ENCODE measurements at regions not wholly inside any gene's neighbourhood (a gene's known extent, or its start where the extent isn't known, plus 50 kb on each side); places are given as distances from the start of the nearest gene placed in this dataset.

DNA sequence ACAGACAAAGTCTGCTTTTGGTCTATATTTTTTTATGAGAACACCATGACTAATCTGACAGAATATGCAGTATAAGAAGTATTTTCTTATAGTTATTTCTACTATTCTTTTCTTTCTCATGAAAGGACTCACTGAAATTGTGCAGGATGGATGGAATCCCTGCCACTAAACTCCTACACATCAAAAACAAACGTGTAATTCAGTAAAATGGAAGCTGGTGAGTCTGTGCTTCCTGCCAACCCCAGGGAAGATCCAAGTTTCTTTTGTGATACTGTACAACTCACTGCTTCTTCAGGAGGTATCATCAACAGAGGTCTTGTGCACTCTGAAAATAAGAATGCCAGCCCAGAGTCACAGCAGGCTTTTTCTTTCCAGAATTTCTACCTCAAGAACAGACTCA is 241.2 kb downstream of the MRPL39 start:
- WGBS, 2 donors: 63 to 64% methylated on average over 1 of the region's 1 CpG
- DNase-seq: no peak
- Histone ChIP-seq H3K4me3 (no peak overlapping the region), H3K27me3 (no peaks in the 10 kb centered on the region), H3K27ac (no peak overlapping the region), H3K36me3 (no peaks in the 10 kb centered on the region), H3K4me1 (no peaks in the 10 kb centered on the region), H3K9me3 (no peaks in the 10 kb centered on the region)
- no peak for ATAC-seq (ENCODE audit: low FRiP score in 2 of 2)
- TF ChIP-seq POLR2AphosphoS5 (IDR thresholded peaks at IDR 0.05): no peak
- TF ChIP-seq, protein P1, sequence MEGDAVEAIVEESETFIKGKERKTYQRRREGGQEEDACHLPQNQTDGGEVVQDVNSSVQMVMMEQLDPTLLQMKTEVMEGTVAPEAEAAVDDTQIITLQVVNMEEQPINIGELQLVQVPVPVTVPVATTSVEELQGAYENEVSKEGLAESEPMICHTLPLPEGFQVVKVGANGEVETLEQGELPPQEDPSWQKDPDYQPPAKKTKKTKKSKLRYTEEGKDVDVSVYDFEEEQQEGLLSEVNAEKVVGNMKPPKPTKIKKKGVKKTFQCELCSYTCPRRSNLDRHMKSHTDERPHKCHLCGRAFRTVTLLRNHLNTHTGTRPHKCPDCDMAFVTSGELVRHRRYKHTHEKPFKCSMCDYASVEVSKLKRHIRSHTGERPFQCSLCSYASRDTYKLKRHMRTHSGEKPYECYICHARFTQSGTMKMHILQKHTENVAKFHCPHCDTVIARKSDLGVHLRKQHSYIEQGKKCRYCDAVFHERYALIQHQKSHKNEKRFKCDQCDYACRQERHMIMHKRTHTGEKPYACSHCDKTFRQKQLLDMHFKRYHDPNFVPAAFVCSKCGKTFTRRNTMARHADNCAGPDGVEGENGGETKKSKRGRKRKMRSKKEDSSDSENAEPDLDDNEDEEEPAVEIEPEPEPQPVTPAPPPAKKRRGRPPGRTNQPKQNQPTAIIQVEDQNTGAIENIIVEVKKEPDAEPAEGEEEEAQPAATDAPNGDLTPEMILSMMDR (IDR thresholded peaks at IDR 0.05): no peak
- no peak for TF ChIP-seq EP300 (IDR thresholded peaks at IDR 0.05)
- no peak for TF ChIP-seq POLR2A (IDR thresholded peaks at IDR 0.05)

DNA sequence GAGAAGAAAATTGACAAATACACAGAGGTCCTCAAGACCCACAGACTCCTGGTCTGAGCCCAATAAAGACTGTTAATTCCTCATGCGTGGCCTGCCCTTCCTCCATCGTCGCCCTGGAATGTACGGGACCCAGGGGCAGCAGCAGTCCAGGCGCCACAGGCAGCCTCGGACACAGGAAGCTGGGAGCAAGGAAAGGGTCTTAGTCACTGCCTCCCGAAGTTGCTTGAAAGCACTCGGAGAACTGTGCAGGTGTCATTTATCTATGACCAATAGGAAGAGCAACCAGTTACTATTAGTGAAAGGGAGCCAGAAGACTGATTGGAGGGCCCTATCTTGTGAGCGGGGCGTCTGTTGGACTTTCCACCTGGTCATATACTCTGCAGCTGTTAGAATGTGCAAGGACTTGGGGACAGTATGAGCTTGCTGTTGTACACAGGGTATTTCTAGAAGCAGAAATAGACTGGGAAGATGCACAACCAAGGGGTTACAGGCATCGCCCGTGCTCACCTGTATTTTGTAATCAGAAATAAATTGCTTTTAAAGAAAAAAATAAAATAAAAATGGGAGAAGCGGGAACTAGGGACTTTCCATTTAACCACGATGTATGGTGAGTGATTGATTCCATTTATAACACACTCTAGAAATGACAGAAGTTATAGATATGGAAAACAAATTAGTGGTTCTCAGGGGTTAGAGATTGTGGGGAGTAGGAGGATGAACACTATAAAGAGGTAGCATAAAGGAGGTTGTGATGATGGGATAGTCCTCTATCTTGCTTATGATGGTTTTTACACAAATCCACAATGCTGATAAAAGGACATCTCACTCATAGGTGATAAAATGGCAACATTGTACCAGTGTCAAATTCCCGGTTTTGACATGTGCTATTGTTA is 244.7 kb downstream of the MRPL39 start:
- WGBS, 2 donors: 84 to 86% methylated on average over 15 of the region's 15 CpGs
- no peak for TF ChIP-seq POLR2A (IDR thresholded peaks at IDR 0.05)
- TF ChIP-seq EP300 (IDR thresholded peaks at IDR 0.05): no peak
- TF ChIP-seq, protein P1 (IDR thresholded peaks at IDR 0.05): no peak
- TF ChIP-seq POLR2AphosphoS5 (IDR thresholded peaks at IDR 0.05): no peak
- Histone ChIP-seq H3K27ac (no peak overlapping the region), H3K27me3 (no peaks in the 10 kb centered on the region), H3K4me1 (no peaks in the 10 kb centered on the region), H3K9me3 (no peaks in the 10 kb centered on the region), H3K4me3 (no peak overlapping the region), H3K36me3 (no peaks in the 10 kb centered on the region)
- ATAC-seq (ENCODE audit: low FRiP score in 2 of 2) (no peak), DNase-seq (peak in 1 of 2 donors; percentile 20)

DNA sequence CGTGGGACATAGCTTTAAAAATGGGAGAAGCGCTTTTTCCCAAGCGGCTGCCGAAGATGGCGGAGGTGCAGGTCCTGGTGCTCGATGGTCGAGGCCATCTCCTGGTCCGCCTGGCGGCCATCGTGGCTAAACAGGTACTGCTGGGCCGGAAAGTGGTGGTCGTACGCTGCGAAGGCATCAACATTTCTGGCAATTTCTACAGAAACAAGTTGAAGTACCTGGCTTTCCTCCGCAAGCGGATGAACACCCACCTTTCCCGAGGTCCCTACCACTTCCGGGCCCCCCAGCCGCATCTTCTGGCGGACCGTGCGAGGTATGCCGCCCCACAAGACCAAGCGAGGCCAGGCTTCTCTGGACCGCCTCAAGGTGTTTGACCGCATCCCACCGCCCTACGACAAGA is 245.5 kb downstream of the MRPL39 start:
- H3K27ac ChIP-seq: no peak overlapping the region
- WGBS, 2 donors: 90 to 94% methylated on average over 27 of the region's 28 CpGs
- no peaks in the 10 kb centered on the region for H3K36me3 ChIP-seq
- TF ChIP-seq EP300 (IDR thresholded peaks at IDR 0.05): no peak
- TF ChIP-seq, protein P1 (IDR thresholded peaks at IDR 0.05): no peak
- no peak for TF ChIP-seq POLR2AphosphoS5 (IDR thresholded peaks at IDR 0.05)
- no peak for TF ChIP-seq POLR2A (IDR thresholded peaks at IDR 0.05)
- DNase-seq (peak in 1 of 2 donors; percentile 45), ATAC-seq (ENCODE audit: low FRiP score in 2 of 2) (no peak)
- no peak overlapping the region for H3K4me3 ChIP-seq
- H3K9me3 ChIP-seq: no peaks in the 10 kb centered on the region
- no peaks in the 10 kb centered on the region for H3K4me1 ChIP-seq
- H3K27me3 ChIP-seq: no peaks in the 10 kb centered on the region

DNA sequence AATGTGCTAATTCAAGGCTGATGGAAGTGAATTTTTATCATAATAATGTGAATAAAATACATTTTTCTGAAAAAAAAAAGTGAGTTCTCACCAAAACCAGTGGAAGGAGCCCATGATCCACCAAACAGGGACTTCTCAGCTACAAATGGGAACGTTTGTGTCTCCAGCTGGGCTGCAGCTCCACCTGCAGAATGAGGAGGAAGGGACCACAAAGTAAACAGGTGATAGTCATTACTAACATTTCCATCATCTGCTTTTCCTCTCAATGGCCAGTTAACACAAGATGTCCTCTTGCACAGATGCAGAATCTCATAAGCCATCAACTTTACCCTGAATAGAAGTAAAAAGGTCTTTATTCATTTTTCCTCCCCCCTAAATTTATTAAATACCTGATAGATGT is 246.2 kb downstream of the MRPL39 start:
- Histone ChIP-seq H3K9me3 (no peaks in the 10 kb centered on the region), H3K27ac (no peak overlapping the region), H3K36me3 (no peaks in the 10 kb centered on the region), H3K4me3 (no peak overlapping the region), H3K4me1 (no peaks in the 10 kb centered on the region), H3K27me3 (no peaks in the 10 kb centered on the region)
- DNase-seq (no peak), ATAC-seq (ENCODE audit: low FRiP score in 2 of 2) (no peak)
- TF ChIP-seq POLR2AphosphoS5 (IDR thresholded peaks at IDR 0.05) (no peak), POLR2A (IDR thresholded peaks at IDR 0.05) (no peak), EP300 (IDR thresholded peaks at IDR 0.05) (no peak)
- TF ChIP-seq, protein P1 (IDR thresholded peaks at IDR 0.05): no peak
- 33 to 50% methylated on average over 1 of the region's 1 CpG for WGBS, 2 donors

DNA sequence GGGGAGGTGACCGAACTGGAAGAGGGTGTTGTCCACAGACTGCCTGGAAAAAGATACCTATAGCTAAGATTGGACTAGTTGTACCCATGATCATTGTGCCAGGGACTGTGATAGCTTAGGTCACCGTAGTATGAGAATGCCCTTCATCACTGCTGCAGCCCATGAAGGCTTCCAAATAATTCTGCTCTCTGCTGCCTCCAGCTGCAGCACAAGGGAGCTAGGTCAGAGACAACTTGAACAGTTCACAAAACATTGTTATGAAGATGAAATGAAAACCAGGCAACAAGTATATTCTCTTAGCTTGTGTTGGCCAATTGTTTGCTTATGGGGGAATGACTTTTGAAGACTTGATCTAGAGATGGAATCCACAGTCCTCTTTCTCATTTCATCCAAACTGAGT is 246.7 kb downstream of the MRPL39 start:
- DNase-seq: no peak
- Histone ChIP-seq H3K27me3 (no peaks in the 10 kb centered on the region), H3K4me1 (no peaks in the 10 kb centered on the region), H3K9me3 (no peaks in the 10 kb centered on the region), H3K27ac (no peak overlapping the region), H3K4me3 (no peak overlapping the region), H3K36me3 (no peaks in the 10 kb centered on the region)
- TF ChIP-seq EP300 (IDR thresholded peaks at IDR 0.05): no peak
- TF ChIP-seq, protein P1 (IDR thresholded peaks at IDR 0.05): no peak
- no peak for TF ChIP-seq POLR2AphosphoS5 (IDR thresholded peaks at IDR 0.05)
- no peak for TF ChIP-seq POLR2A (IDR thresholded peaks at IDR 0.05)
- WGBS, 2 donors: 80 to 81% methylated on average over 2 of the region's 2 CpGs
- no peak for ATAC-seq (ENCODE audit: low FRiP score in 2 of 2)
